Progenitor cell of endocrine pancreas (in vitro differentiated cells): ENCODE measurements at regions not wholly inside any gene's neighbourhood (a gene's known extent, or its start where the extent isn't known, plus 50 kb on each side); places are given as distances from the start of the nearest gene placed in this dataset.
A peak's percentile ranks its signal among the peaks of the same experiment; 100 is the strongest.

Experiments used
- DNase-seq: peaks from one replicate; pipeline ENCODE4 v3.0.0; 2021; ENCODE audit warnings: low spot score; ENCODE audit not compliant: unreplicated experiment
- H3K27ac Mint-ChIP-seq: 2 replicates; pipeline ENCODE4 v1.8.0; 2021; ENCODE audit warnings: mild to moderate bottlenecking, moderate library complexity, mixed read lengths
- H3K27me3 Mint-ChIP-seq: 2 replicates; pipeline ENCODE4 v1.8.0; 2021; ENCODE audit warnings: mixed read lengths
- H3K36me3 Mint-ChIP-seq: 2 replicates; pipeline ENCODE4 v1.8.0; 2022; ENCODE audit warnings: mixed read lengths; ENCODE audit not compliant: insufficient read depth
- H3K4me1 Mint-ChIP-seq: 2 replicates; pipeline ENCODE4 v1.8.0; 2021; ENCODE audit warnings: low read depth, mixed read lengths
- H3K4me3 Mint-ChIP-seq: 2 replicates; pipeline ENCODE4 v1.8.0; 2021; ENCODE audit warnings: low read depth, mild to moderate bottlenecking, moderate library complexity, mixed read lengths
- H3K9me3 Mint-ChIP-seq: 2 replicates; pipeline ENCODE4 v1.8.0; 2021; ENCODE audit warnings: low read depth, mixed read lengths
- TF ChIP-seq, protein P1 (sequence below): fragments of 200-600 bp; sonication (generic); IDR thresholded peaks from one replicate; pipeline ENCODE4 v1.5.0; 2021; ENCODE audit warnings: antibody characterized with exemption, mild to moderate bottlenecking; ENCODE audit not compliant: unreplicated experiment

- H3K27ac Mint-ChIP-seq: no peak overlapping the region
- H3K36me3 Mint-ChIP-seq: no peaks in the 10 kb centered on the region
- TF ChIP-seq, protein P1, sequence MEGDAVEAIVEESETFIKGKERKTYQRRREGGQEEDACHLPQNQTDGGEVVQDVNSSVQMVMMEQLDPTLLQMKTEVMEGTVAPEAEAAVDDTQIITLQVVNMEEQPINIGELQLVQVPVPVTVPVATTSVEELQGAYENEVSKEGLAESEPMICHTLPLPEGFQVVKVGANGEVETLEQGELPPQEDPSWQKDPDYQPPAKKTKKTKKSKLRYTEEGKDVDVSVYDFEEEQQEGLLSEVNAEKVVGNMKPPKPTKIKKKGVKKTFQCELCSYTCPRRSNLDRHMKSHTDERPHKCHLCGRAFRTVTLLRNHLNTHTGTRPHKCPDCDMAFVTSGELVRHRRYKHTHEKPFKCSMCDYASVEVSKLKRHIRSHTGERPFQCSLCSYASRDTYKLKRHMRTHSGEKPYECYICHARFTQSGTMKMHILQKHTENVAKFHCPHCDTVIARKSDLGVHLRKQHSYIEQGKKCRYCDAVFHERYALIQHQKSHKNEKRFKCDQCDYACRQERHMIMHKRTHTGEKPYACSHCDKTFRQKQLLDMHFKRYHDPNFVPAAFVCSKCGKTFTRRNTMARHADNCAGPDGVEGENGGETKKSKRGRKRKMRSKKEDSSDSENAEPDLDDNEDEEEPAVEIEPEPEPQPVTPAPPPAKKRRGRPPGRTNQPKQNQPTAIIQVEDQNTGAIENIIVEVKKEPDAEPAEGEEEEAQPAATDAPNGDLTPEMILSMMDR: no peak
- H3K4me3 Mint-ChIP-seq: no peak overlapping the region
- H3K27me3 Mint-ChIP-seq: peaks cover 6% of the 10 kb centered on the region
- DNase-seq: no peak
- H3K9me3 Mint-ChIP-seq: no peaks in the 10 kb centered on the region
- H3K4me1 Mint-ChIP-seq: no peaks in the 10 kb centered on the region
Measured at GRCh38 chr2:176847575-176847974, 365.0 kb upstream of the HNRNPA3 start.

DNA sequence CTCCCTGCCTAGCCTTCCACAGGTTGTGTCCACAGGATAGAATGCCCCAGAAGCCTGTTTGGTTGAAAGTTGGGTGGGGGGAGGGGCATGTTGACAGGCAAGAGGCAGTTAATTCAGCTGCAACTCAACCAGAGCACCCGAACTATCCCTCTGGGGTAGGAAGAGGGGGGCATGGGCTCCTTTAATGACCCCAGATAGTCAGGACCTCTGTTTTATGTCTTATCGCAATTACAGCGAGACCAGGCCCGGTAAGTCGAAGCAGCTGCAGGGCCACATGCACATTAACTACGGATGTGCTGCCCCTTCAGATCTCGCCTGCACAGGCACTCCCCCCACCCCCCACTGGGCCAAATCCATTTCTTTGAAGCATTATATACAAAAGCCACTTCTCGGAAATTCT, 363.8 kb upstream of the HNRNPA3 start:
- H3K9me3 Mint-ChIP-seq: no peaks in the 10 kb centered on the region
- TF ChIP-seq, protein P1: no peak
- H3K4me1 Mint-ChIP-seq: peaks cover 2% of the 10 kb centered on the region

DNA sequence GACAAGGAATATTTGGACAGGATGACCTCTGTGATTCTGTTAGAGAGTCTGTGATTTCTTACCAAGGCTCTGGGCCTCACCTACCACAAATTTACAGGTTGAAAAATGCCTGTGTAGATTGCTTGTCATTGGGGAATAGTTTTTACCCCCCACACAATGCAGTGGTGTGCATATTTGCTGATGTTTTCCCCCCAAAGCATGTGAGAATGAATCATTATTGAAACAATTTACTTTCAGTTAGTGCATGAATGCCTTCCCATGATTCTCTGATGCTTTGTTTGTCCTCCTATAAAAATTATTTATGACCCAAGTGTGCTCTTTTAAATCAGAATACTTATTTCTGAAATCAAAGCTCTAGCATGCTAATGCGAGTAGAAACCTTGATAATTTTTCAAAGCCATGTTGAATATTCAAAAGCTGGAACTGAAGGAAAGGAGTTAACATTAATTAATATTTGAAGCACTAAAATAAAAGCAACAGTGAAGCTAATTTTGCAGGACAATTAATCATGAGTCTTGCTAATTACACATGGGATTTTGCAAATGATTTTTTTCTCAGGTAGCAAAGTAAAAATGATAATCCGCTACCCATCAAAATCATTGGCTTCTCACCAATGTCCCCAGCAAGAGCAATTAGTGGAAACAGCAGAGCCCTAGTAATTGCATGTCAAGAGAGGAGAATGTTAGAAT, 361.2 kb upstream of the HNRNPA3 start:
- no peaks in the 10 kb centered on the region for H3K36me3 Mint-ChIP-seq
- DNase-seq: no peak
- H3K9me3 Mint-ChIP-seq: no peaks in the 10 kb centered on the region
- H3K4me3 Mint-ChIP-seq: no peak overlapping the region
- peaks cover 7% of the 10 kb centered on the region for H3K4me1 Mint-ChIP-seq
- TF ChIP-seq, protein P1: no peak
- H3K27me3 Mint-ChIP-seq: peaks cover 2% of the 10 kb centered on the region
- H3K27ac Mint-ChIP-seq: no peak overlapping the region

More for the DNA sequence above, 363.8 kb upstream of the HNRNPA3 start:
- no peak overlapping the region for H3K4me3 Mint-ChIP-seq
- peaks cover 4% of the 10 kb centered on the region for H3K27me3 Mint-ChIP-seq
- H3K36me3 Mint-ChIP-seq: no peaks in the 10 kb centered on the region
- no peak overlapping the region for H3K27ac Mint-ChIP-seq
- no peak for DNase-seq

DNA sequence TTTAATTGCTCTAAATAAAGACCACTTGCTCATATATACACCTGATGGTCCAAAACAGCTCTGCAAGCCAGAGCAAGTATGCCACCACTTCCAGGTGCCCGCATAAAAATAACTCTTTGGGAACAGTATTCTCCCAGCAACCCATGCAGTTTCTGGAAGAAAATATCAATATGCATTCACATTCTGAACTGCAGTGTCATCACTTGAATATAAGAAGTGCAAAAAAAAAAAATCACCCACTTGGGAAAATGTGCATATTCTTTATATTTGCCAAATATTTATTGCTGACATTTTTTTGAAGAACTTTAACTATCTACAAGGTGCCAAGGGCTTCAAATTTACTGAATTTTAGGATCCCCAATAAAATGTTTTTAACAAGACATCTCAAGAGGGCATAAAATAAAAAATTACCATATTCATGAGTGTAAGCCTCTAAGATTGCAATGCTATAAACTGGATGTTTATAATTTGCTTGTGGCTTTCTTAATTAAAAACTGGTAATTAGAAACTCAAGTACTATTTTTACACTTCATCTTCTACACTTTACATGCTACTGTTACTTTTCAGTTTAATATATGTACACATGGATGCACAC, 360.6 kb upstream of the HNRNPA3 start:
- H3K9me3 Mint-ChIP-seq: no peaks in the 10 kb centered on the region
- peaks cover 5% of the 10 kb centered on the region for H3K27me3 Mint-ChIP-seq
- no peaks in the 10 kb centered on the region for H3K36me3 Mint-ChIP-seq
- H3K27ac Mint-ChIP-seq: no peak overlapping the region
- H3K4me3 Mint-ChIP-seq: no peak overlapping the region
- DNase-seq: no peak
- H3K4me1 Mint-ChIP-seq: peaks cover 7% of the 10 kb centered on the region
- TF ChIP-seq, protein P1: no peak

DNA sequence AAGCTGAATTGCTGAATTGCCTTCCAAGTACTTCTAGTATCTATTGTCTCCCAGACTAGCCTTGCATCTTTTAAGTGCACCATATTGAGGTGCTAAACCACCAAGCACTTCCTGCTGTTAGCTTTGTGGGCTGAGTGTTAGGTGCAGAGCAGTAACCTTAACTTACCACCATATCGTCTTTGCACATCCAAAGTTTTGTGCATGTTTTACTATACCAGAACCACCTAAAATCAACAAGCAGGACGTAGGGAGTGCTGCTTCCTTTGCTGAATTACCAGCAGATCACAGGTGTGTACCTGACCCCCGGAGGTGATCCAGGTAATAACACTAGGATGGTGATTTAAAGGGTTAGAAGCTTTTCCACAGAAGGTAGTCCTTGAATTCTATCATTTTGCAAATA, 359.9 kb upstream of the HNRNPA3 start:
- Mint-ChIP-seq H3K27ac (no peak overlapping the region), H3K9me3 (no peaks in the 10 kb centered on the region), H3K4me3 (no peak overlapping the region), H3K27me3 (peaks cover 5% of the 10 kb centered on the region), H3K36me3 (no peaks in the 10 kb centered on the region), H3K4me1 (peaks cover 7% of the 10 kb centered on the region)
- TF ChIP-seq, protein P1: peak; percentile 17
- DNase-seq: no peak
